GM12878 (cell line): ENCODE measurements at regions not wholly inside any gene's neighbourhood (a gene's known extent, or its start where the extent isn't known, plus 50 kb on each side); places are given as distances from the start of the nearest gene placed in this dataset.

Source experiments
- ATAC-seq: fragments of 200-7000 bp; cut with Tn5 transposase; 3 replicates; pipeline ENCODE4 v1.9.1; 2020; ENCODE audit warnings: mild to moderate bottlenecking, moderate library complexity
- BruUV-seq: library from RNA; stranded (reverse); fragments of 400-500 nt; replicated peaks from 2 replicates; lab custom pipeline; 2021; lab: Mats Ljungman, UMichigan
- CTCF ChIA-PET: fragments of 300-600 bp; sonication (Branson Sonifier 250); formaldehyde crosslinking; extraction: SDS; loops from one replicate; lab custom pipeline; 2021; ENCODE audit warnings: inconsistent platforms; lab: Yijun Ruan, JAX
- POLR2A ChIA-PET: fragments of 350-600 bp; formaldehyde crosslinking; extraction: SDS; loops from one replicate; lab custom pipeline; 2021; ENCODE audit warnings: inconsistent platforms; lab: Charles Lee
- RAD21 ChIA-PET: fragments of 300-600 bp; sonication (Branson Sonifier 250); formaldehyde crosslinking; loops from one replicate; lab custom pipeline; 2023; ENCODE audit warnings: antibody characterized with exemption; ENCODE audit not compliant: unreplicated experiment; lab: Charles Lee
- SMC1A ChIA-PET: fragments of 300-600 bp; sonication (Branson Sonifier 250); formaldehyde crosslinking; loops from one replicate; lab custom pipeline; 2023; ENCODE audit not compliant: unreplicated experiment, uncharacterized antibody; lab: Charles Lee
- DNase-seq: peaks from one replicate; pipeline ENCODE4 v3.0.0-alpha.2; 2011; ENCODE audit warnings: low read depth, low spot score
- FAIRE-seq: peaks from 3 replicates; lab custom pipeline; 2011; peaks lifted over from hg19 to GRCh38; lab: Jason Lieb, UNC
- H2AFZ ChIP-seq: 2 replicates; pipeline ENCODE4 v1.6.0; 2011; ENCODE audit warnings: low read depth, low read length, control low read depth; ENCODE audit not compliant: control insufficient read depth
- H3K27ac ChIP-seq: 2 replicates; pipeline ENCODE4 v1.5.1; 2011; ENCODE audit warnings: control low read depth; ENCODE audit not compliant: control insufficient read depth, insufficient read depth
- H3K27me3 ChIP-seq, 2 experiments: replicated peaks in 1 of 2; 2 replicates each; pipeline versions ENCODE4 v1.6.0 to v1.6.1; 2011; ENCODE audit warnings: low read length in 1 of 2; ENCODE audit not compliant: control insufficient read depth in 2 of 2, insufficient read depth in 2 of 2
- H3K36me3 ChIP-seq, 2 experiments: 2 replicates each; pipeline ENCODE4 v1.5.1; 2011; ENCODE audit warnings: low read length in 1 of 2; ENCODE audit not compliant: control insufficient read depth in 2 of 2, insufficient read depth in 2 of 2
- H3K4me1 ChIP-seq: 2 replicates; pipeline ENCODE4 v1.6.1; 2011; ENCODE audit warnings: mild to moderate bottlenecking, low read length, moderate library complexity, mixed read lengths; ENCODE audit not compliant: control insufficient read depth, insufficient read depth
- H3K4me2 ChIP-seq: 2 replicates; pipeline ENCODE4 v1.6.0; 2011; ENCODE audit warnings: control low read depth; ENCODE audit not compliant: control insufficient read depth, insufficient read depth
- H3K4me3 ChIP-seq: fragments of 200-600 bp; sonication (generic); 2 replicates; pipeline ENCODE4 v1.5.1; 2016
- H3K79me2 ChIP-seq: 2 replicates; pipeline ENCODE4 v1.6.0; 2011; ENCODE audit warnings: low read length; ENCODE audit not compliant: control insufficient read depth, insufficient read depth
- H3K9ac ChIP-seq: 2 replicates; pipeline ENCODE4 v1.8.0; 2011; ENCODE audit warnings: low read length, control low read depth, mixed read lengths; ENCODE audit not compliant: control insufficient read depth, insufficient read depth
- H3K9me3 ChIP-seq: replicated peaks from 3 replicates; pipeline ENCODE4 v1.5.1; 2011; ENCODE audit warnings: mild to moderate bottlenecking, low read length; ENCODE audit not compliant: control insufficient read depth, insufficient read depth
- H4K20me1 ChIP-seq: 2 replicates; pipeline ENCODE4 v1.6.0; 2011; ENCODE audit not compliant: control insufficient read depth, insufficient read depth
- BMI1 ChIP-seq: fragments of 450-650 bp; IDR thresholded peaks from 2 replicates; pipeline ENCODE4 v1.6.1; 2016; ENCODE audit warnings: mild to moderate bottlenecking, moderate library complexity, borderline replicate concordance
- CBFB ChIP-seq: IDR thresholded peaks from 2 replicates; pipeline ENCODE4 v1.6.1; 2016; ENCODE audit warnings: antibody characterized with exemption, low read depth
- CBX3 ChIP-seq: fragments of 200-600 bp; sonication (generic); IDR thresholded peaks from 2 replicates; pipeline ENCODE4 v1.6.1; 2016; ENCODE audit warnings: low read depth, borderline replicate concordance
- EED ChIP-seq: sonication (generic); IDR thresholded peaks from 2 replicates; pipeline ENCODE4 v1.6.1; 2016; ENCODE audit warnings: antibody characterized with exemption, low read depth
- ESRRA ChIP-seq: IDR thresholded peaks from 2 replicates; pipeline ENCODE4 v1.6.1; 2012; ENCODE audit warnings: mild to moderate bottlenecking, low read length, improper control_type of control experiment
- NR2F1 ChIP-seq: fragments of 450-650 bp; conservative IDR thresholded peaks from 2 replicates; pipeline ENCODE4 v1.6.1; 2017; ENCODE audit warnings: mild to moderate bottlenecking
- POLR2AphosphoS5 ChIP-seq: IDR thresholded peaks from 2 replicates; pipeline ENCODE4 v1.6.1; 2011; ENCODE audit warnings: mild to moderate bottlenecking, low read length, inconsistent platforms
- SP1 ChIP-seq: IDR thresholded peaks from one replicate; pipeline ENCODE4 v1.6.1; 2011; ENCODE audit warnings: low read depth, low read length
- SREBF1 ChIP-seq: IDR thresholded peaks from 2 replicates; pipeline ENCODE4 v1.6.1; 2012; ENCODE audit warnings: mild to moderate bottlenecking, low read length
- SRF ChIP-seq, 2 experiments: IDR thresholded peaks; 2 replicates each; pipeline ENCODE4 v1.6.1; 2011; ENCODE audit warnings: low read depth in 2 of 2, low read length in 2 of 2, mild to moderate bottlenecking in 1 of 2, moderate library complexity in 1 of 2
- TCF12 ChIP-seq: IDR thresholded peaks from 2 replicates; pipeline ENCODE4 v1.6.1; 2011; ENCODE audit warnings: low read depth, mild to moderate bottlenecking, low read length
- WRNIP1 ChIP-seq: IDR thresholded peaks from 2 replicates; pipeline ENCODE4 v1.6.1; 2011; ENCODE audit warnings: low read depth, low read length, improper control_type of control experiment, borderline replicate concordance
- ZNF622 ChIP-seq: fragments of 450-650 bp; IDR thresholded peaks from 2 replicates; pipeline ENCODE4 v1.6.1; 2017; ENCODE audit warnings: mild to moderate bottlenecking, inconsistent platforms
- ZZZ3 ChIP-seq: IDR thresholded peaks from 2 replicates; pipeline ENCODE4 v1.6.1; 2011; ENCODE audit warnings: low read depth; ENCODE audit not compliant: control insufficient read depth, insufficient read length
- WGBS: methylation state at CpG from one replicate; pipeline ENCODE4 v1.1.6; 2016; ENCODE audit warnings: low lambda C conversion rate; ENCODE audit not compliant: insufficient replicate concordance, insufficient coverage; ENCODE audit errors: missing lambda C conversion rate; 5-methylcytosine and 5-hydroxymethylcytosine counted together
- in situ Hi-C: fragments of 300-500 bp; cut with MboI; formaldehyde crosslinking; loops from 9 replicates; pipeline ENCODE4 v1.14.3; 2018; ENCODE audit warnings: mixed read lengths
- intact Hi-C: fragments of 100-400 bp; cut with micrococcal nuclease; formaldehyde crosslinking; loops from one replicate; pipeline ENCODE4 v1.14.2; 2022; ENCODE audit not compliant: unreplicated experiment
- TF ChIP-seq, protein P1 (sequence below): fragments of 450-650 bp; IDR thresholded peaks from 2 replicates; pipeline ENCODE4 v1.6.1; 2016; ENCODE audit warnings: mild to moderate bottlenecking
- TF ChIP-seq, protein P2 (sequence below): fragments of 450-650 bp; IDR thresholded peaks from 2 replicates; pipeline ENCODE4 v1.6.1; 2018; ENCODE audit warnings: mild to moderate bottlenecking, low read depth, moderate library complexity; ENCODE audit not compliant: partially characterized antibody
- TF ChIP-seq, protein P3 (sequence below), 3 experiments: IDR thresholded peaks in 2 of 3; conservative IDR thresholded peaks in 1 of 3; 2 replicates each; pipeline ENCODE4 v1.5.1; 2011; ENCODE audit warnings: low read depth in 3 of 3, low read length in 3 of 3, mild to moderate bottlenecking in 3 of 3, control low read depth in 2 of 3, moderate library complexity in 2 of 3, inconsistent platforms in 1 of 3, mixed read lengths in 1 of 3; ENCODE audit not compliant: control insufficient read depth in 2 of 3, insufficient read depth in 1 of 3; ENCODE audit errors: extremely low read depth in 1 of 3

- no peak overlapping the region for H3K27ac ChIP-seq
- in situ Hi-C loops: no loop called here
- ATAC-seq (no peak), FAIRE-seq (no peak), DNase-seq (no peak)
- H3K4me1 ChIP-seq: no peaks in the 10 kb centered on the region
- no peak overlapping the region for H3K4me2 ChIP-seq
- no peaks in the 10 kb centered on the region for H3K79me2 ChIP-seq
- ChIA-PET POLR2A (no interaction called here), SMC1A (no interaction called here), RAD21 (no interaction called here), CTCF (no interaction called here)
- H4K20me1 ChIP-seq: no peaks in the 10 kb centered on the region
- H3K9me3 ChIP-seq: no peaks in the 10 kb centered on the region
- intact Hi-C loops: no loop called here
- H3K4me3 ChIP-seq: no peak overlapping the region
- BruUV-seq: no TSS peak
- H3K27me3 ChIP-seq: no peaks in the 10 kb centered on the region
- no peak overlapping the region for H2AFZ ChIP-seq
- no peak overlapping the region for H3K9ac ChIP-seq
- 5% methylated on average over 6 of the region's 6 CpGs for WGBS
- no peaks in the 10 kb centered on the region for H3K36me3 ChIP-seq
- TF ChIP-seq ZZZ3 (no peak), WRNIP1 (no peak), CBX3 (no peak), SREBF1 (no peak), ZNF622 (no peak), EED (no peak), CBFB (no peak), SP1 (no peak), TCF12 (no peak), BMI1 (no peak), POLR2AphosphoS5 (no peak), NR2F1 (no peak), ESRRA (no peak), SRF (IDR thresholded peaks at IDR 0.05; ENCODE audit: low read depth in 2 of 2, low read length in 2 of 2) (no peak)
- TF ChIP-seq, protein P1, sequence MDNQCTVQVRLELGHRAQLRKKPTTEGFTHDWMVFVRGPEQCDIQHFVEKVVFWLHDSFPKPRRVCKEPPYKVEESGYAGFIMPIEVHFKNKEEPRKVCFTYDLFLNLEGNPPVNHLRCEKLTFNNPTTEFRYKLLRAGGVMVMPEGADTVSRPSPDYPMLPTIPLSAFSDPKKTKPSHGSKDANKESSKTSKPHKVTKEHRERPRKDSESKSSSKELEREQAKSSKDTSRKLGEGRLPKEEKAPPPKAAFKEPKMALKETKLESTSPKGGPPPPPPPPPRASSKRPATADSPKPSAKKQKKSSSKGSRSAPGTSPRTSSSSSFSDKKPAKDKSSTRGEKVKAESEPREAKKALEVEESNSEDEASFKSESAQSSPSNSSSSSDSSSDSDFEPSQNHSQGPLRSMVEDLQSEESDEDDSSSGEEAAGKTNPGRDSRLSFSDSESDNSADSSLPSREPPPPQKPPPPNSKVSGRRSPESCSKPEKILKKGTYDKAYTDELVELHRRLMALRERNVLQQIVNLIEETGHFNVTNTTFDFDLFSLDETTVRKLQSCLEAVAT: no peak
- TF ChIP-seq, protein P2, sequence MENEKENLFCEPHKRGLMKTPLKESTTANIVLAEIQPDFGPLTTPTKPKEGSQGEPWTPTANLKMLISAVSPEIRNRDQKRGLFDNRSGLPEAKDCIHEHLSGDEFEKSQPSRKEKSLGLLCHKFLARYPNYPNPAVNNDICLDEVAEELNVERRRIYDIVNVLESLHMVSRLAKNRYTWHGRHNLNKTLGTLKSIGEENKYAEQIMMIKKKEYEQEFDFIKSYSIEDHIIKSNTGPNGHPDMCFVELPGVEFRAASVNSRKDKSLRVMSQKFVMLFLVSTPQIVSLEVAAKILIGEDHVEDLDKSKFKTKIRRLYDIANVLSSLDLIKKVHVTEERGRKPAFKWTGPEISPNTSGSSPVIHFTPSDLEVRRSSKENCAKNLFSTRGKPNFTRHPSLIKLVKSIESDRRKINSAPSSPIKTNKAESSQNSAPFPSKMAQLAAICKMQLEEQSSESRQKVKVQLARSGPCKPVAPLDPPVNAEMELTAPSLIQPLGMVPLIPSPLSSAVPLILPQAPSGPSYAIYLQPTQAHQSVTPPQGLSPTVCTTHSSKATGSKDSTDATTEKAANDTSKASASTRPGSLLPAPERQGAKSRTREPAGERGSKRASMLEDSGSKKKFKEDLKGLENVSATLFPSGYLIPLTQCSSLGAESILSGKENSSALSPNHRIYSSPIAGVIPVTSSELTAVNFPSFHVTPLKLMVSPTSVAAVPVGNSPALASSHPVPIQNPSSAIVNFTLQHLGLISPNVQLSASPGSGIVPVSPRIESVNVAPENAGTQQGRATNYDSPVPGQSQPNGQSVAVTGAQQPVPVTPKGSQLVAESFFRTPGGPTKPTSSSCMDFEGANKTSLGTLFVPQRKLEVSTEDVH: no peak
- TF ChIP-seq, protein P3, sequence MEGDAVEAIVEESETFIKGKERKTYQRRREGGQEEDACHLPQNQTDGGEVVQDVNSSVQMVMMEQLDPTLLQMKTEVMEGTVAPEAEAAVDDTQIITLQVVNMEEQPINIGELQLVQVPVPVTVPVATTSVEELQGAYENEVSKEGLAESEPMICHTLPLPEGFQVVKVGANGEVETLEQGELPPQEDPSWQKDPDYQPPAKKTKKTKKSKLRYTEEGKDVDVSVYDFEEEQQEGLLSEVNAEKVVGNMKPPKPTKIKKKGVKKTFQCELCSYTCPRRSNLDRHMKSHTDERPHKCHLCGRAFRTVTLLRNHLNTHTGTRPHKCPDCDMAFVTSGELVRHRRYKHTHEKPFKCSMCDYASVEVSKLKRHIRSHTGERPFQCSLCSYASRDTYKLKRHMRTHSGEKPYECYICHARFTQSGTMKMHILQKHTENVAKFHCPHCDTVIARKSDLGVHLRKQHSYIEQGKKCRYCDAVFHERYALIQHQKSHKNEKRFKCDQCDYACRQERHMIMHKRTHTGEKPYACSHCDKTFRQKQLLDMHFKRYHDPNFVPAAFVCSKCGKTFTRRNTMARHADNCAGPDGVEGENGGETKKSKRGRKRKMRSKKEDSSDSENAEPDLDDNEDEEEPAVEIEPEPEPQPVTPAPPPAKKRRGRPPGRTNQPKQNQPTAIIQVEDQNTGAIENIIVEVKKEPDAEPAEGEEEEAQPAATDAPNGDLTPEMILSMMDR (IDR thresholded peaks at IDR 0.05 in 2 of 3, conservative IDR thresholded peaks at IDR 0.05 in 1 of 3; ENCODE audit: control insufficient read depth in 2 of 3, extremely low read depth in 1 of 3, insufficient read depth in 1 of 3, low read depth in 3 of 3, low read length in 3 of 3): no peak
These were observed 71.8 kb upstream of the KHDRBS2 start for GRCh38 chr6:62357835-62358234.
